ENCODE measurements at regions not wholly inside any gene's neighbourhood (a gene's known extent, or its start where the extent isn't known, plus 50 kb on each side); places are given as distances from the start of the nearest gene placed in this dataset.

- DNase-seq: no peak
Observed at GRCh38 chr10:63723741-63724140, 202.5 kb downstream of the REEP3 start.

GRCh38 chr10:63724922-63725321 lies 203.7 kb downstream of the REEP3 start:
- no peak for DNase-seq
- intact Hi-C loops (cut with DNase I): loop anchor here (5.0 kb wide), 1 partner anchor 93 kb away; no protein-coding TSS in a partner anchor

More at GRCh38 chr10:63723741-63724140, 202.5 kb downstream of the REEP3 start:
- intact Hi-C loops (cut with DNase I): loop anchor here (5.0 kb wide), 1 partner anchor 91 kb away; no protein-coding TSS in a partner anchor

- DNase-seq: no peak
- intact Hi-C loops (cut with DNase I): no loop called here
Observed at GRCh38 chr10:63726867-63727266, 205.7 kb downstream of the REEP3 start.

- intact Hi-C loops (cut with DNase I): no loop called here
- DNase-seq: no peak
Observed at GRCh38 chr10:63727636-63728035, 206.4 kb downstream of the REEP3 start.

GRCh38 chr10:63735305-63735704 lies 214.1 kb downstream of the REEP3 start:
- intact Hi-C loops (cut with DNase I): no loop called here
- DNase-seq: no peak

- intact Hi-C loops (cut with DNase I): no loop called here
- DNase-seq: no peak
Observed at GRCh38 chr10:63738410-63738809, 217.2 kb downstream of the REEP3 start.

- no peak for DNase-seq
- intact Hi-C loops (cut with DNase I): no loop called here
Observed at GRCh38 chr10:63744060-63744941, 223.1 kb downstream of the REEP3 start.

- intact Hi-C loops (cut with DNase I): no loop called here
- no peak for DNase-seq
Observed at GRCh38 chr10:63749915-63750314, 228.7 kb downstream of the REEP3 start.

- DNase-seq: no peak
- intact Hi-C loops (cut with DNase I): no loop called here
Observed at GRCh38 chr10:63751836-63752235, 230.6 kb downstream of the REEP3 start.

- DNase-seq: no peak
- intact Hi-C loops (cut with DNase I): no loop called here
Observed at GRCh38 chr10:63752318-63752717, 231.1 kb downstream of the REEP3 start.

- DNase-seq: no peak
- intact Hi-C loops (cut with DNase I): no loop called here
Observed at GRCh38 chr10:63753808-63754207, 232.6 kb downstream of the REEP3 start.

- DNase-seq: no peak
- intact Hi-C loops (cut with DNase I): no loop called here
Observed at GRCh38 chr10:63755441-63755840, 234.2 kb downstream of the REEP3 start.

- intact Hi-C loops (cut with DNase I): no loop called here
Observed at GRCh38 chr10:63757067-63757466, 235.9 kb downstream of the REEP3 start.

GRCh38 chr10:63758080-63758479 lies 236.9 kb downstream of the REEP3 start:
- DNase-seq: no peak
- intact Hi-C loops (cut with DNase I): no loop called here

More at GRCh38 chr10:63757067-63757466, 235.9 kb downstream of the REEP3 start:
- DNase-seq: no peak

- DNase-seq: no peak
Observed at GRCh38 chr10:63759335-63759734, 238.1 kb downstream of the REEP3 start.

GRCh38 chr10:63760034-63760707 lies 239.0 kb downstream of the REEP3 start:
- no peak for DNase-seq
- intact Hi-C loops (cut with DNase I): no loop called here

More at GRCh38 chr10:63759335-63759734, 238.1 kb downstream of the REEP3 start:
- intact Hi-C loops (cut with DNase I): no loop called here

GRCh38 chr10:63760708-63761047 lies 239.5 kb downstream of the REEP3 start:
- DNase-seq: no peak
- intact Hi-C loops (cut with DNase I): no loop called here

- no peak for DNase-seq
- intact Hi-C loops (cut with DNase I): no loop called here
Observed at GRCh38 chr10:63761243-63761642, 240.0 kb downstream of the REEP3 start.

GRCh38 chr10:63763744-63764143 lies 242.5 kb downstream of the REEP3 start:
- no peak for DNase-seq
- intact Hi-C loops (cut with DNase I): no loop called here

GRCh38 chr10:63765126-63765525 lies 243.9 kb downstream of the REEP3 start:
- no peak for DNase-seq
- intact Hi-C loops (cut with DNase I): no loop called here
